GM18499 (cell line): ENCODE measurements at regions not wholly inside any gene's neighbourhood (a gene's known extent, or its start where the extent isn't known, plus 50 kb on each side); places are given as distances from the start of the nearest gene placed in this dataset.
A peak's percentile ranks its signal among the peaks of the same experiment; 100 is the strongest.
"Not testable (repeated sequence)": the region's sequence is repeated elsewhere in the genome, so short reads cannot be mapped to it uniquely, and the experiment has no call there.

Source experiments
- ATAC-seq: cut with Tn5 transposase; IDR thresholded peaks from one replicate; pipeline ENCODE4 v1.9.1; 2021; ENCODE audit warnings: moderate number of reproducible peaks; ENCODE audit not compliant: insufficient read depth, unreplicated experiment

DNA sequence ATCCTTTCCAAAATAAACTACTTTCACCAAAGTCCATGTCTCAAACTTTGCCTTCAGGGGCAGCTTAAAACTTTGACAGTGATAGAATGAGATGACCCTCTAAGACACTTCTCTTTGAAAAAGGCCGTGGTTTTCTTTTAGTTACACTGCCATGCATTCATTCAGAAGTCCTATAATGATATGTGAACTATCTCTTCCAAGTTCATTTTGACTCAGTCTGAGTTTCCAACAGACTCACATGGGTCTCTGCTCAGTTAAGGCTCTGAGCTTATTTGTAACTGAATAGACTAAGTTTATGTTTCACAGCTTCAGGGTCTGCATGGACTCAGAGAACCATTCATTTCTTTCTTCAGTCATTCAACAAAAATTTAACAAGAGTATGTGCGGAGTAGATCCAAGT, 208.9 kb upstream of the PRSS1 start:
- no peak for ATAC-seq

DNA sequence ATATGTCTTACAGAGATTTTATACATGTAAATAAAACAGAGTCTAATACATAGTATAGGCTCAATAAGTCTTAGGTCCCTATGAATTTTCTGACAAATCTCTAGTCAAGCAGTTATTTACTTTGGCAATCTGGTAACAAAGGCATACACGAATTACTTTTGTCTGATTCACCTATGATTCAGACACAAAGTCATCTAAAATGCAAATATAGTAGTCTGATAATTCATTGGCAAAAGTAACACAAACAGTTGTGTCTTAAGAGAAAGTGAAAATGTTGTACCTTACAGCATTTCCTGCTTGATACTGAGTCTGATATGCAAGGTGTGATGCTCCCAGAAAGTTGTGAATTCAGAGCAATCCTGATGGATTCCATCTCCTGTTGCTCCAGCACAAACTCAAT, 209.4 kb upstream of the PRSS1 start:
- ATAC-seq: no peak

DNA sequence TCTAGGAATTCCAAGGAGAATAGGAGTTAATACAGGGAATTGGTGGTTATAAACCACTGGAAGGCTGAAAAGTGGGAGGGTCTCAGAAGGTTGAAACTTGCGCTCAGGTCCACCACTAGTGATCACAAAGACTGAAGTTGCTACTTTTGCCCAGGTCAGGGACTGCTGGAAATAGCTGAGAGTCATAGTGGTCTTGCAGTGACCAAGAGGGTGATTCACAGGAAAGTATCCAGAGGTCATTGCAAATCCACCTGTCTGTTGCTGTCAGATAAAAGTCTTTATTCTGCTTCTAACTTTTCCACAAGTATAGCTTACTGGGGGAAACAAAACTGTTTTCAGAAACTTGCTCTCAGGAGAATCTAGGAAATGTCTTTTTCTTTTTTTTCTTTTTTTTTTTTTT, 211.5 kb upstream of the PRSS1 start:
- no peak for ATAC-seq

DNA sequence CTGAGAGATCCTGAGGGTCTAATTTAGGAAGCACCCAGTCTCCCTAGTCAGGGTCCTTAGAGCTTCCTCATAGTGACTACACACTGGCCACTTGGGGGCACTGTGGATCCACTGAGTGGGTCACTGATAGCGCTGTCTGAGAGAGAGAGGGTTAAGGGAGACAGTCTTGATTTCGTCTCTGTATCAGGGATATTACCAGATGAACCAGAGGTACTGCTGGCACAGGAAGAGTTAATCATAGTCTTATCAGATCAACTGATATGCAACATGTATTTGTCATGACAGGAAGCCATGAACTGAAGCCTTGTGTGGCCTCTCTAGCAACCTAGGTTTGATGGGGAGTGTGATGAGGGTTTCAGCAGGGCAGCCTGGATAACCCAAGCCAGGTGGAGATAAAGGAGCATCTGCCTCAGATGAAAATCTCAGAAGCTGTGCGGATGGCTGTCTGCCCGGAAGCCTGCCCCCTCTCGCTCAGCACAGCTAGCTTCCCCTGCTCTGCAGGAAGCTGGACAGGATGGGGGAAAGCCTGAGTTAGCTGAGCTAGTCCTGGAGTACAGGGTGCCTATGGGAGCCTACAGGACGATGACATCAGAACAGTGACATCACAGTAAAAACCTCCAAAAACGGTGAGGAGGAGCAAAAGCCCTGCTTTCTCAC, 214.0 kb upstream of the PRSS1 start:
- ATAC-seq: peak; percentile 80

DNA sequence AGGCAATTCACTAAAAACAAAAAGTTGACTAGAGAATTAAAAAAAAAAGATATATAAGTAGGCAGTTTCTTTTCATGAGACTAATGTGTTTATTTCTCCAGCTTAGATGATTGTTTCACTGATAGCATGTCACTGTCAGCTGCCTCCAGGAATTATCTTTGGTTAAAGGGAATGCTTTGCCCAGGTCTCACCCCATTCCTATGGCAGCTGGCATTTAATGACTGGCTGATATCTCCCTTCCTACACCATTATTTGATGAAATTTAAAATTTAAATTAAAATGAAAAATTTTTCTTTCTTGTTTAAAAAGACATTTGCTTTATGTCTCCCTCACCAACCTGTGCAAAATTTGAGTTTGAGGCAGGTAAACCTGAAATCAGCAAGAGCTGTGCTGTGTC, 214.5 kb upstream of the PRSS1 start:
- ATAC-seq: no peak

DNA sequence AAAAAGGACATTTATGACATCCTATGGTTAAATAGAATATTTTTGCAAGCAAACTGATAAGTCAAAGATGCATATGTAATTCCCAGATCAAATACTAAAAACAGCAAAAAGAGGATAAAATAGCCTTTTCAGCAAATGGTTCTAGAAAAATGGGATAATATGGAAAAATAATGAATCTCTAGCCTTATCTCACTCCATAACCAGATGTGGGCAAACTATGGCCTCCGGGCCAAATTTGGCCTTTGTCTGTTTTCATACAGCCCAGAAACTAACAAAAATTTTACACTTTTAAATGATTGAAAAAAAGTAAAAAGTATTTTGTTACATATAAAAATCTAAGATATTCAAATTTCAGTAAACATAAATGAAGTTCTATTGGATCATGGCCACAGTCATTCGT, 215.4 kb upstream of the PRSS1 start:
- ATAC-seq: no peak

DNA sequence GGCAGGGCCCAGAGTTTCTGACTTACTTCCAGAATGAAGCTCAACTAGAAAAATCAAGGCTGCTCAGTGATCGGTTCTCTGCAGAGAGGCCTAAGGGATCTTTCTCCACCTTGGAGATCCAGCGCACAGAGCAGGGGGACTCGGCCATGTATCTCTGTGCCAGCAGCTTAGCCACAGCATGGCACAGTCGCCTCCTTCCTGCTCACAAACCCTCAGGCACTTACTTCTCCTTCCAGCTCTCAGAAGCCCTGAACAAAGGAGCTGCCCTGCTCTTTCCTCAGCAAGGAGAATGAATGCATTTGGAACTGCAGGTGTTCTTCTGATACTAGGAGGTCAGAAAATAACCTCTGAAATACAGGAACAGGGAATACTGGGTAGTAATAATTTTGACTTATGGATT, 219.7 kb upstream of the PRSS1 start:
- no peak for ATAC-seq

DNA sequence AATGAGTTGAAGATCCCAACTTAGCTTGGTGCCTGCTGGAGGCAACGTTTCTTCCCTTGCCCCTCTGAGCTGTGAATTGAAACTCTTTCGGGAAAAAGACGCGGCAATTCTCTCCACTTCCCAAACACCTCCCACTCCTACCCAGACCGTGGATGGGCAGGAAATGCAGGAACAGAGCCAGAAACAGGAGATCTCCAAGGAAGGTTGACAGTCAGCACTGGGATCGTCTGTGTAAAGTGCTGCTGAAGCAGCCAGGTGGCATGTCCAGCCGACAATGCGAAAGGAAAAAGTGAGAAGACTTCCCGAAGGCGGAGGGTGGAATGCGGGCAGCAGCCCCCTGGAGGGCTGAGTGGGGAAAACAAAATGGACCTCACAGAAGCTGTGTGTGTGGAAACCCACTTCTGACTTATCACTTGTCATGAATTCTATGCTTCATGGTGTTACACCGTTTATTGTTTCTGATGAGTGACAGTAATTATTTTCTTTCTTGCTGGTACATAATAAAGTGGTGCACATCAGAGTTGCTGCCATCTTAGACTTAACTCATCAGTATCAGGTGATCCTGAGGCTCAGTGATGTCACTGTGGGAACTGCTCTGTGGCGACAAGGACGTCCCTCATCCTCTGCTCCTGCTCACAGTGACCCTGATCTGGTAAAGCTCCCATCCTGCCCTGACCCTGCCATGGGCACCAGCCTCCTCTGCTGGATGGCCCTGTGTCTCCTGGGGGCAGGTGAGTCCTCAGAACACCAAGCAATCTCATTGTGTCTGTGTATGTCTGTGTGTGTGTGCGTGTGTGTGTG, 220.5 kb upstream of the PRSS1 start:
- ATAC-seq: no peak

DNA sequence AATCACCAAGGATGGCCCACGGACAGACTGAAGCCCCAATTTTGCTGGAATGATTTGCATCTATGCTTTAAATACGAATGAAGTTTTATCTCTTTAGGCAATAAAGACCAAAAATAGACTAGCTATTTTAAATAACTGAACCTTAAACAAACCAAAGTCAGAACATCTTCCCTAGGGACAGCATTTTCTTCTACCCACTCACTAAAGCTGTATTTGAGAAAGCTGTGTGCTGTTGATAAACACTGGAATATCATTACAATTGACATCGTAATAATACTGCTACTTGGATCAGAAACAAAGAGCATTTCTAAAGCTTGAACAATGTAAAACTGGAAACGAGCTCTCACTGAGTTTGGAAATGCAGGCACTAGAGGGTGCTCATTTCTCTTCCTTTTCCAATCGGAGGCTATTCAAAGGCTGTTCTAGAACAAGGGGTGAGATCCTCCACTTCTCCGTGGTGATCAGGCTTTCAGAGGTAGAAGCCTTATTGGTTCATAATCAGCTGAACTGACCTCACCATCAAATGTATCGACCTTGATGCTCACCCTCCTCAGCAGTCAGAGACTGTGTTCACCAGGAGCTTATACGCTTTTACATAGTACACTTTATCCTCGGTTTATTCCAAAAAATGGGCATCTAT, 225.3 kb upstream of the PRSS1 start:
- no peak for ATAC-seq

DNA sequence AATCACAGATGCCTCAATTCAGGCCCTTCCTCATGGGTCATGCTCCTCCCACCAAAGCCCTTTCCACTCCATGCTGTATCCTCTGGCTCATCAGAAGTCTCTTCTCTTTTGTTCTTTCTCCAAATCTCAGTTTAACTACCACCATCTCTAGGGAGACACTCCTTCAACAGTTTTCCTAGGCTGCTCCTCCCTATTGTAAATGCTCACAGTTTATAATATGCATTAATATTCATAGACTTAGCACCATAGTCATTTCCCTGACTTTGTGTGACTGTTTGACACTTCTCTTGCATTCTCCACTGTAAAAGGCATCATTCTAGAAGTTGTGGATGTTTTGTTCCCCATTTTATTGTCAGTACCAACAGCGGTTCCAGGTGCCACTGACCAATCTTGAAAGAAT, 226.5 kb upstream of the PRSS1 start:
- no peak for ATAC-seq

DNA sequence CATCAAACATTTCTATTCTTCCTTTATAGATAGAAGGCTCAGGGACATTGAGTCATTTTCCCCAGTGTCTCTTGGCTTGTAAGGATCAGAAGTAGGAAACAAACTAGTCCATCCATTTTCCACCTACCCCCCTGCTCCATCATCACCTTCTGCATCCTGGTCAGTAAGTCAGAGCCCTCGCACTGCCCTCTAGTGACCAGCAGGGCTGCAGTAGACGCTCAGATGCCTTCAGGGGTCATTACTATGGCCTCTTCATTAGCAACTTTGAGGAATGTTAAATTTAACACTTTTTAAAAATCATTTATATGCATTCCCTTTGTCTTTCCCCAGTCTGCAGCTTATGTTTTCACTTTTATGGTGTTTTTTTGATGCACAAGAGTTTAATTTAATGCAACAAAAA, 228.4 kb upstream of the PRSS1 start:
- not testable (repeated sequence) for ATAC-seq

DNA sequence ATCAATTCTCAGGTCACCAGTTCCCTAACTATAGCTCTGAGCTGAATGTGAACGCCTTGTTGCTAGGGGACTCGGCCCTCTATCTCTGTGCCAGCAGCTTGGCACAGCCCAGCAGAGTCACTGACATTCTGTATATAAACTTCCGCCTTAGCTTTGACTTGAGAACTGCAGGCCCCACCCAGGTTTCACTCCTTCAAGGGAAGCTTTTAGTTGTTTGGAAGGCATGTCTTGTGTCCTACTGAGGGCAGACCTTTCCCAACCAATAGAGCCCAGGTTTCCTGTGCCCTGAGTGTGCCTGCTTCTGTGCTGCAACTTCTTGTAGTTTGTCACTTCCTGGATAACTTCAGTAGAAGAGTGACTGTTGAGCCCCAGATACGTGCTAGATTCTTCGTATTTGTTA, 228.8 kb upstream of the PRSS1 start:
- not testable (repeated sequence) for ATAC-seq

DNA sequence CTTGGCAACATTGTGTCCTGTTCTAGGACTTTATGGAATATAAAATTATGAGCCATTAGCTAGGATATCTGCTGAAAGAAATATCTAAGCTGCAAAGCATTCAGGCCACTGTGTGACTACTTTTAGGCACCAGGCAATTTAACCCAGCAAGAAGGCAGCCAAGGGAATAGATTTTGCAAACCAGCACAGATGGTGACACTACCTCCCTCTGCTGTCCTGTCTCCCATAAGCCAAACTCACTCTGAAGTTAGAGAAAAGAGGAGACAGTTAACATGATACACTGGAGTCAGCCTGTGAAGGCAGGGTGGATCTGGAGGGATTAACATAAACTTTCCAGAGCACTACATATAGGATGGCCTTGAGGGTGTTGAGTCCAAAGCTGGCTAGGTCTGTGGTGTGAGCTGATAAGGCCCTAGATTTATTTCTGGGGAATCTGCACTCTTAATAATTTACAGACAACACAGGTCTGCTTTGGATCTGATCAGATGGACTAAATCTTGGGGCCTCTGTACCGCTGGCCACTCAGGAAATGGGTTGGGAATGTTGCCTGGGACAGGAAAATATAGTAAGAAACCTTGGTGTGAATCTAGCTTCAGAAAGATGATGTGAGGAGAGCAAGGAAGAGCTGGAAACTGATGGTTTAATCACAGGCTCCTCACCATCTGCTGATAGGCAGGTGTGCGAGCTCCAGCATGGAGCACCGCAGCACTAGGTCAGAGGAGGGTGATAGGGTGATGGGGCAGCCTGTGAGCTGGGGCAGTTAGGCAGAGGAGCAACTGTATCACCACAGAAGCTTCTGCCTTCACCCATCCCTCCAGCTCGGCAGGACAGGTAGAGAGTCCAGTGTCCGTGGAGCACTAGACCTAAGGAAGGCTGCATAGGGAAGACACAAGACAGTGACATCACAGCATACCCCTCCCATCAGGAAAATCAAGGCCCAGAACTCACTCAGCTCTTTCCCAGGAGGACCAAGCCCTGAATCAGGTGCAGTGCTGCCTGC, 229.9 kb upstream of the PRSS1 start:
- ATAC-seq: no peak

DNA sequence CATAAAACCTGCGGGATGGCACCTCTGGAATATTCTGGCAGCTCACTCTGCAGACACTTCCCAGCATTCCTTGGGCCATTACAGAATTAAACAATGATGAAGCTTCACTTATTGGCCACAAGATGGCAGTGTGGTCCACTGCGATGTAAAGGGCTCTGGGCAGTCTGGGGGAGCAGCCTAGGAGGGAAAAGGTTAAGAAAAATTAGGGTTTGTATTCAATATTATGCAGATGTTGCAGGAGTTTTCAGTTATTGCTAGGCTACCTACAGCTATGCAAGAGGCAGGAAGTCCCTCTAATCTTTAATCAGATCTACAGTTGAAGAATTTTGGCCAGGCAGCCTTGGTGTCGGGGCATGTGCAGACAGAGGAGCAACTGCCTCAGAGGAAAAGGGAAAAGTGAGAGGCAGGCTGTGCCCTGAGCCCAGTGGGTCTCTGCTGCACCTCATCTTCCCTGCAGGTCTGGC, 233.2 kb upstream of the PRSS1 start:
- peak; percentile 91 for ATAC-seq

DNA sequence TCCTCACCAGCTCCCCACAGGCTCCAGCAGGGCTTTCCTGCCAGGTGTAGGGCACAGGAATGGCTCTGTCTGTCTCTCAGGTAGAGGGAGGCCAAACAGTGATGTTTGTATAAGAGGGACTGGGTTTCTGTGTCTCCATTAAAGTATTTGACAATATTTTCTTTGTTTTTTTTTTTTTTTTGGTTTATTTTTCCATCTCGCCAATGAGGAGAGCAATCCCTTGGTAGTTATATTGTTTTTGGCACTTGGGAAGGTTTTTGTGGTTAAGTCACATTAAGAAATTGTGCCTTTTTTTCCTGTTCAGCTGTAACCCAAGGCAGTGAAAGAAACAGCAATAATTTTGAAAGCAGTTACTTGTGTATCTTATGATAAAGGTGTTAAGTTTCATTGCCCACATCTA, 234.6 kb upstream of the PRSS1 start:
- ATAC-seq: not testable (repeated sequence)

DNA sequence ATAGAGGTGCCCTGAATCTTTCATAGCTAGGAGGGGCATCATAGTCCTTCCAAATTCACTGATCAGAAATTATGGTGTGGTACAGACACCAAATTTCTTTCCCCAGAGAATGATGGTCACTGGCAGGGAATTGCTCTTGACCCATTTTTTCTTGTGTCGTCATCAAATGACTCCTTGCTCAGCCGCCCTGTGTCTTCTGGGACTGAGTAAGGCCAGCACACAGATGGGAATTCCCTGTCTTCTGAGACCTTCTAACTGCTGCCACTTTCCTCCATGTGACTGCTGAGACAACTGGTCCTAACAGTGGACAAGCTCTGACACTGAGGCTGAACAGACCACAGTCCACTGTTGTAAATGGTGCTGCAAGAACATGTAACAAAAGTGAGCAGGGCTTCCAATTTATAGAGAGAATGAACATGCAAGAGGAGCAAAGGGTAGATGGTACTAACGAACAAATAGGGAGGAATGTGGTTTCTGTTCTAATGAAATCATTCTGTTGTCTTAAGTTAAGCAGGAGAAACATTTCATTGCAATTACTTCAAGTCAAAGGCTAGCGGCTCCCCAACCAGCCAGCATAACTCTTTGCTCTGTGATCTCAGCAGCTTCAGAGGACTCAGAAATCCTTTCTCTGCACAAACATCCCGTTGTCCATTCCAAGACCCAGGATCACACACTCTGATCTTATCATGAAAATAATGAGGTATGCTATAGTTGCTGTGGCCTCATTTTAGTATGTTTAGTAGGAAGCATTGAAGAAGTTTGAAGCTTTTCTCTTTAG, 235.9 kb upstream of the PRSS1 start:
- no peak for ATAC-seq

DNA sequence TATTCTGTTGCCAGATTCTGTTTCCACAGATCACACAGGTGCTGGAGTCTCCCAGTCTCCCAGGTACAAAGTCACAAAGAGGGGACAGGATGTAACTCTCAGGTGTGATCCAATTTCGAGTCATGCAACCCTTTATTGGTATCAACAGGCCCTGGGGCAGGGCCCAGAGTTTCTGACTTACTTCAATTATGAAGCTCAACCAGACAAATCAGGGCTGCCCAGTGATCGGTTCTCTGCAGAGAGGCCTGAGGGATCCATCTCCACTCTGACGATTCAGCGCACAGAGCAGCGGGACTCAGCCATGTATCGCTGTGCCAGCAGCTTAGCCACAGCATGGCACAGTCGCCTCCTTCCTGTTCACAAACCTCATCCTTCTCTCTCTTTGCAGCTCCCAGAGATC, 237.5 kb upstream of the PRSS1 start:
- ATAC-seq: no peak

DNA sequence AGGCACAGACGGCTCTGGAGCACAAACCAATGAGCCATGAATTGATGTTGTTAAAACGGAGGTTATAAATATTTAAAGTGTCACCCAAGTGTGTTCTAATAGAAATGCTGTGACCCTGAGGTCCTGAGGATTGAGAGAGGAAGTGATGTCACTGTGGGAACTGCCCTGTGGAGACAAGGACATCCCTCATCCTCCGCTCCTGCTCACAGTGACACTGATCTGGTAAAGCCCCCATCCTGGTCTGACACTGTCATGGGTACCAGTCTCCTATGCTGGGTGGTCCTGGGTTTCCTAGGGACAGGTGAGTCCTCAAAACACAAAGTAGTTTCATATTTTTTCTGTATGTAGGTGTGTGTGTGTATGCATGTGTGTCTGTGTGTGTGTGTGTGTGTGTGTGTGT, 237.9 kb upstream of the PRSS1 start:
- ATAC-seq: no peak

DNA sequence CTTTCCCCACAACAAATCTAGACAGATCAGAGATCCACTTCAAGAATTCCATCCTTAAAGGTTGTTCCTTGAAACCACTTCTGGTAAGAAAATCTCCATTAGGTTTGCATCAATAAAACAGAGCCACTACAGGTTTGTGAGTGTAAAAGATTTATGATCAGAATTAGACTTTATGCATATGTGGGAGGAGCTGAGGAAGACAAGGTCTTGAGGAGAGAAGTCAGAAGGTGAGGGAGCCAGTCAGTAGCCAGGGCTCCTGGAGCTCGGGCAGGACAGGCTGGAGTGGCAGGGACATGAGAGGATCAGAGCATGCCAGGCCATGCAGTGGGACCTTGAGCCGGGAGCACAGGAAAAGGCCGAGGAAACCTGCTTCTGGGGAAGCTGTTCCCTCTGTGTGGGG, 240.0 kb upstream of the PRSS1 start:
- ATAC-seq: not testable (repeated sequence)

DNA sequence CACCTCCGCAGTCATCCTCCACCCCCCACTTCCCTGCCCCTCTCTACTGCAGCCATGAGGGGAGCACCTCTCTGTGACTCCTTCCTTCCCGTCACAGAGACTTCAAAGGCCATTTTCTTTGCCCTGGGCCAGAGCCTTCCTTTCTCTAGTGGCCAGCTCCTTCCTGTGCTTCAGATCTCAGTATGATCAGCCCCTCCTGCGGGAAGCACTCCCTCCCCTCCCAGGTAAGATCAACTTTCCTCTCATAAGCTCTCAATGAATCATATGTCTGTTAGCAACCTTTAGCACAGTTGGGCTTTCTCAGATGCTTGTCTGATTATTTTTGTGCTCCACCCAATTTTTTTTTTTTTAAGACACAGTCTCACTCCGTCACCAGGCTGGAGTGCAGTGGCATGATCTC, 241.0 kb upstream of the PRSS1 start:
- no peak for ATAC-seq
